AG09319 (cell line): ENCODE measurements at regions not wholly inside any gene's neighbourhood (a gene's known extent, or its start where the extent isn't known, plus 50 kb on each side); places are given as distances from the start of the nearest gene placed in this dataset.
"Not testable (repeated sequence)": the region's sequence is repeated elsewhere in the genome, so short reads cannot be mapped to it uniquely, and the experiment has no call there.

Experiments
- DNase-seq: peaks from one replicate; pipeline ENCODE4 v3.0.0-alpha.2; 2010; ENCODE audit warnings: low read depth; ENCODE audit errors: extremely low read depth
- TF ChIP-seq, protein P1 (sequence below): IDR thresholded peaks from 2 replicates; pipeline ENCODE4 v1.5.1; 2011; ENCODE audit warnings: low read depth, mild to moderate bottlenecking, inconsistent platforms, low read length, moderate library complexity

DNA sequence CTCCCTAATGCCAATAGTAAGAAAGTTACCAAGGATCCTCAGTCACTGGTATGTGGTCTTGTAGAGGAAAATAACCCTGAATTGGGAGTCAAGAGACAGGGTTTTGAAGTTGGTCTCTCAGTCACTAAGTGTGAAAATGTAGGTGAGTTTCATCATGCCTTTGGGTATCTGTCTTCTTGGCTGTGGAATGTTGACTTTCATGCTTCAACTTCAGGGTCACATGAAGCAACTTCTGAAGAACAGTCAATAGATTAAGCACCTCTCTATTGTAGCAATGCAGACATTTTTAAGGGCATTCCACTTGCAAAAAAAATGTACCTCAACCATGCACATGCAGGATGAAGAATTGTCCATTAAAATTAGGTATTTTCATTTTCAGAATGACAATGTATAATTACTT, 194.6 kb downstream of the CSNK1G3 start:
- DNase-seq: no peak
- TF ChIP-seq, protein P1, sequence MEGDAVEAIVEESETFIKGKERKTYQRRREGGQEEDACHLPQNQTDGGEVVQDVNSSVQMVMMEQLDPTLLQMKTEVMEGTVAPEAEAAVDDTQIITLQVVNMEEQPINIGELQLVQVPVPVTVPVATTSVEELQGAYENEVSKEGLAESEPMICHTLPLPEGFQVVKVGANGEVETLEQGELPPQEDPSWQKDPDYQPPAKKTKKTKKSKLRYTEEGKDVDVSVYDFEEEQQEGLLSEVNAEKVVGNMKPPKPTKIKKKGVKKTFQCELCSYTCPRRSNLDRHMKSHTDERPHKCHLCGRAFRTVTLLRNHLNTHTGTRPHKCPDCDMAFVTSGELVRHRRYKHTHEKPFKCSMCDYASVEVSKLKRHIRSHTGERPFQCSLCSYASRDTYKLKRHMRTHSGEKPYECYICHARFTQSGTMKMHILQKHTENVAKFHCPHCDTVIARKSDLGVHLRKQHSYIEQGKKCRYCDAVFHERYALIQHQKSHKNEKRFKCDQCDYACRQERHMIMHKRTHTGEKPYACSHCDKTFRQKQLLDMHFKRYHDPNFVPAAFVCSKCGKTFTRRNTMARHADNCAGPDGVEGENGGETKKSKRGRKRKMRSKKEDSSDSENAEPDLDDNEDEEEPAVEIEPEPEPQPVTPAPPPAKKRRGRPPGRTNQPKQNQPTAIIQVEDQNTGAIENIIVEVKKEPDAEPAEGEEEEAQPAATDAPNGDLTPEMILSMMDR: no peak

- TF ChIP-seq, protein P1: no peak
- DNase-seq: no peak
Measured at GRCh38 chr5:123705741-123706140, 193.8 kb downstream of the CSNK1G3 start.

GRCh38 chr5:123701511-123702200, 189.7 kb downstream of the CSNK1G3 start:
- no peak for DNase-seq

DNA sequence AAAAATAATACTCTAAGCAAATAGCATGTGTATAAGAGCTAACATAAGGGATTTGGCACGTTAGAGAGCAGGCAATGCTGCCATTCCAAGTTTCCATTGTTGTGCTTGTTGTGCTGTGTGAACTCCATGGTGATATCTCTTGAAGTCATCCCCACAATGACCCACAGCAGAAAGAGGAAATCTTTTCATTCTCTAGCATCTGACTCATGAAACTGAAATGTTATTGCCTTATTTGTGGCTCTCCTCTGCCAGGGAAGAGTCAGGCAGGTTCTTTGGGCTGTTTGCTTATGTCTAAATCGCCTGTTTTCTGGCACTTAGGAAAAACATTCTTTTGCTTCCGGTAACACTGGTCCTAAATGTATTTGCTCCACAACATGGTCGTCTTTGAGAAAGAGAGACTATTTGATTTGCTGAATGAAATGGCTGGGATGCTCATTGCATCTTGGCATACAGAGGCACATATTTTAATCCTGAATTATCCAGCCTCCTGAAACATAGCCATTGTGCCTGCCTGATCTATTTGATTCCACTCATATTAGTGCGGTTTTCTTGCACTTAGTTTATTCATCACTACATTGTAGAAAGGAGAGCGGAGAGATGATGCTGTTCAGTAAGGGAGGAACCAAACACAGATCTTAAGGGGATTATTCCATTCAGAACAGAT, 188.8 kb downstream of the CSNK1G3 start:
- TF ChIP-seq, protein P1: no peak
- peak; percentile 89 for DNase-seq

More at GRCh38 chr5:123701511-123702200, 189.7 kb downstream of the CSNK1G3 start:
- TF ChIP-seq, protein P1: no peak

DNA sequence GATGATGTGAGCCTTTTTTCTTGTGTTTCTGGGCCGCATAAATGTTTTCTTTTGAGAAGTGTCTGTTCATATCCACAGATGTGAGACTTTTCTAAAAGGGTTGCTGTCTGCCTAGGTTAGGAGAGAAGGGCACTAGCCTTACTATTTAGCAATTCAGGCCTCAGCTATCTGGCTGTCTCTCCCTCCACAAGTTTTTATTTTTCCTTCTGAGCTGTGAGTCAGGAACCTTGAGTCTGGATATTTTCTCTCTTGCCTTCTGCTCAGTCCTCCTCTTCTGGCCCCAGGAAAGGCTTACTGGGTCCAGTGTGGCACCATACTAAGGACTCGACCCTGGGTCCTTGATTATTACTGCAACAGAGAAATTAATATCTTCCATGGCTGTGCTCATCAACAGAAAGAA, 187.6 kb downstream of the CSNK1G3 start:
- TF ChIP-seq, protein P1: no peak
- no peak for DNase-seq

GRCh38 chr5:123698937-123699336, 187.0 kb downstream of the CSNK1G3 start:
- DNase-seq: not testable (repeated sequence)

DNA sequence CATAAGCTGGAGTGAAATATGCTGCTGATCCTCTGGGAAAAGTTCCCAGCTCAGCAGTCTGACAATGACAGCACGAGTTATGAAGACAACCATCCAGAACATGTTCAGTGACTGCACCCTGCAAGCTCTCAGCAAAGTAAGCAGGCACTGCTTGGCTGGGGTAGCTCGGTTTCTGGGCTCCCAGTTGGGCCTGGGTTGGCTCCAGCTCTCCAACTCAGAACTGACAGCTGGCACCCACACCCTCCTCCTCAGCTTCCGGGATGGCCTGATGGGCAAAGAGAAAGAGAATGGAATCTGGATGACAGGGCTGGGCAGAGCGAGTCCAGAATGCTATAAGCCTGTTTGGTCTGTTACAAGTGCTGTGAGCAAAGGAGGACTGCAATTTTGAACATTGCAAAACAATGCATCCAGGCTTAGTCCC, 185.0 kb downstream of the CSNK1G3 start:
- no peak for DNase-seq
- TF ChIP-seq, protein P1: no peak

DNA sequence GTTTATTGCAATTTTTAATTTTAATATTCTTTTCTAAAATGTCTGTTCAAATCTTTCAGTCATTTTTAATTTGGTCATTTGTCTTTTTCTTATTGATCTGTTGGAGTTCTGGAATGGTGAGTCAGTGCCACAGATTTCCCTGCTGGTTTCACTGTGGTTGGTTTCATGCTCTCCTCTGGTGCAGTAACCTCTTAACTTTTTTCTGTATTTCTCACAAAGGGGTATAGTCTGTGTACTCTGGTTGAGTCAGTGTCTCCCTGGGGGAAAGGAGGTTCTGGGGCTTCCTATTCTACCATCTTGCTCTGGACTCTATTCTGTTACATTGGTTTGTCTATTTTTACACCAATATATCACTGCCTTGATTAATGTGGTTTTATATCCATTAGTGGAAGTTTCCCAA, 178.8 kb downstream of the CSNK1G3 start:
- TF ChIP-seq, protein P1: no peak
- no peak for DNase-seq
